GM19452 (cell line): ENCODE measurements at regions not wholly inside any gene's neighbourhood (a gene's known extent, or its start where the extent isn't known, plus 50 kb on each side); places are given as distances from the start of the nearest gene placed in this dataset.

Source experiments
- ATAC-seq: cut with Tn5 transposase; IDR thresholded peaks from one replicate; pipeline ENCODE4 v1.9.1; 2021; ENCODE audit not compliant: unreplicated experiment

- ATAC-seq: no peak
Observed at GRCh38 chr4:161237495-161237894, 926.3 kb downstream of the FSTL5 start.

- ATAC-seq: no peak
Observed at GRCh38 chr4:161225327-161225726, 938.5 kb downstream of the FSTL5 start.

GRCh38 chr4:161222889-161223288 is 940.9 kb downstream of the FSTL5 start:
- no peak for ATAC-seq

- ATAC-seq: no peak
Observed at GRCh38 chr4:161208564-161208963, 955.2 kb downstream of the FSTL5 start.

- no peak for ATAC-seq
Observed at GRCh38 chr4:161206528-161207080, 957.2 kb downstream of the FSTL5 start.

GRCh38 chr4:161203865-161204264 is 959.9 kb downstream of the FSTL5 start:
- ATAC-seq: no peak

GRCh38 chr4:161197912-161198311 is 965.9 kb downstream of the FSTL5 start:
- no peak for ATAC-seq

- ATAC-seq: no peak
Observed at GRCh38 chr4:161197474-161197873, 966.3 kb downstream of the FSTL5 start.

- no peak for ATAC-seq
Observed at GRCh38 chr4:161189286-161190134, 974.3 kb downstream of the FSTL5 start.

- no peak for ATAC-seq
Observed at GRCh38 chr4:161188578-161188977, 975.2 kb downstream of the FSTL5 start.

- no peak for ATAC-seq
Observed at GRCh38 chr4:161187569-161187968, 976.2 kb downstream of the FSTL5 start.

- ATAC-seq: no peak
Observed at GRCh38 chr4:161186750-161187149, 977.0 kb downstream of the FSTL5 start.

- no peak for ATAC-seq
Observed at GRCh38 chr4:161186012-161186411, 977.8 kb downstream of the FSTL5 start.

GRCh38 chr4:161183729-161184128 is 980.1 kb downstream of the FSTL5 start:
- no peak for ATAC-seq

- ATAC-seq: no peak
Observed at GRCh38 chr4:161182913-161183312, 980.9 kb downstream of the FSTL5 start.

GRCh38 chr4:161178310-161178709 is 985.5 kb downstream of the FSTL5 start:
- ATAC-seq: no peak

GRCh38 chr4:161172396-161173026 is 991.3 kb downstream of the FSTL5 start:
- no peak for ATAC-seq

GRCh38 chr4:161167539-161167938 is 996.3 kb downstream of the FSTL5 start:
- no peak for ATAC-seq

GRCh38 chr4:161160718-161161117 is 1003.1 kb downstream of the FSTL5 start:
- ATAC-seq: no peak

- ATAC-seq: no peak
Observed at GRCh38 chr4:161148051-161148450, 1015.7 kb downstream of the FSTL5 start.

- ATAC-seq: no peak
Observed at GRCh38 chr4:161143375-161143774, 1020.4 kb downstream of the FSTL5 start.

GRCh38 chr4:161134795-161135194 is 1029.0 kb downstream of the FSTL5 start:
- no peak for ATAC-seq
